ENCODE measurements at regions not wholly inside any gene's neighbourhood (a gene's known extent, or its start where the extent isn't known, plus 50 kb on each side); places are given as distances from the start of the nearest gene placed in this dataset.

DNA sequence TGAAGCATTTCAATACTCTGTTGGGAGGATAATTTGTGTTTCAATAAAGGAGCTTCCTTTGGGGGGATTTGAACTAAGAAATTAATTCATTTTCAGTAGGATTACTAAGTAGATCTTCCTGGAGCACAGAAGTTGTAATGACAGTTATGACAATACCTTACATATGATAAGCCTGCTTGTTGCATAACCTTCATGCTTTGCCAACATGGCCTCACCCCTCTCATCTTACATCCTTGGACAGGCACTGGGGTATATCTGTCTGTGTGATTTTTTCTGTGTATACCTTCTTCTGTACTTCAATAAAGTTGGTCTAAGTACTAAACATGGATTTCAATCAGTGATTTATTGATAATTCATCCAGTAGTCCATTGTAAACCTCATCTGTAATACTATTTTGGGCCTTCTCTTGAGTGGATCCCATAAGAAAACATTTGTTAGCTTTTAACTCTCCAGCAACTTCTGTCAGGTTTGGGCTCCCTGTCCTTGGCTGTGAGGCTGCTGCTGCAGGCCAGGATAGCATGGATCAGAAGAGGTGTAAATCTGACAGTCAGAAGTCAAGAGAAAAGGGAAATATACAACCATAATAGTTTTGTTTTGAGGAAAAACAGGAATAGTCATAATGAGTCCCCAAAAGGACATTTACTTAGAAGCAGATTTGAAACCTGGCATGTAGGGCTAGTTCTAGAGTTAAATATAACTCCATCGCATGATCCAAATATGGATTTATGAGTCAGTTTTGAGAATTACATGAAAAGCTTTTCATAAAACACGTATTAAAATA, 422.2 kb downstream of the KLF5 start:
- no peak for DNase-seq

DNA sequence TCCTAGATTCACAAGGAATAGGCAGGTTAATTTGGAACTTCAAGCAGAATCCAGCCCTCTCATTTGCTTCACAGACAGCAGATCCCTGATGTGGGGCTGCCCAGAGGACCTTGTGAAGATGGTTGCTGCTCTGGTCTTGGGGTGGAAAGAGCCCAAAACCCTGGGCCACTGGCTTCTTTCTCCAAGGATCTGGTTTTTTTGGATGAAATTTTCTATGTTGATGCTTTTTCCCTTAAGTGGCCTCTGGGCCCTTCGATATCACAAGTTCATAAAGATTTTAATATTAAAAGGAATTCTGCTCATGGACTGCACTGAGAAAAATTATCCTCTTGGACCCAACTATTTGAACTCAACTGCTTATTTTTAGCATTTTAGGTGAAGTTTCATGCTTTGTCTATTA, 421.1 kb downstream of the KLF5 start:
- DNase-seq: no peak

DNA sequence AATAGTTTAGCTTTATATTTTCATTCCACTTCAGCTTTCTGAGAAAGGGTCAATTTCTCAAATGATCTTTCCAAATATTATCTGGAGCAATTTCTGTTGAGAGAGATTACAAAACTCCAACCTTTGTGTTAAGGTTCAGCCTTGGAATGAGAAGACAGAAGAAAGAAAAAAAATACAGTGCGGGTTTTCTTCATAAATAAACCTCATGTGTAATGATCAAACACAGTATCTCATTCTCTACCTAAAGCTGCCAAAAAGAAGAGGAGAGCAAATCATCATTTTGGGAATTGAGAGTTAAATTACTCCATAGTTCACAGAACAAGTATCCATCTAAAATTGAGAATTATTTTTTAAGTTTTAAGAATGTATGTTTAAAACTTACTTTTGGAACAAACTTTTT, 420.5 kb downstream of the KLF5 start:
- no peak for DNase-seq

DNA sequence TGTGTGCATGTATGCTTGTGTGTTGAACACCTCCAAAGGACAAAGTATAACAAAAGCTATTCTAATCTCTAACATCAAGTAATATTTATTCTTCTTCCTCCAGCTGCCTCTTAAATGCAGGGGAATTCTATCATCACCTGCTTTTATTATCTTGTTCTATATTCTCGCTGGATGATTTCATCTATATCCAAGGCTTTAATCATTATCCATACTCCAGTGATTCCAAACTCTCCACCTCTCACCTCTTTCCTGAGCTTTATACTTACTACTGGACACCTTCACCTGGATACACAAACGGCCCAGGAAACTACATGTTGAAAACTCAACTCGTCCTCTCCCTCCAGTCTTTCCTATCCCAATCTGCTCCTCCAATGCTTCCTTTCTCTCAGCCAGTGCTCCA, 418.6 kb downstream of the KLF5 start:
- DNase-seq: no peak

DNA sequence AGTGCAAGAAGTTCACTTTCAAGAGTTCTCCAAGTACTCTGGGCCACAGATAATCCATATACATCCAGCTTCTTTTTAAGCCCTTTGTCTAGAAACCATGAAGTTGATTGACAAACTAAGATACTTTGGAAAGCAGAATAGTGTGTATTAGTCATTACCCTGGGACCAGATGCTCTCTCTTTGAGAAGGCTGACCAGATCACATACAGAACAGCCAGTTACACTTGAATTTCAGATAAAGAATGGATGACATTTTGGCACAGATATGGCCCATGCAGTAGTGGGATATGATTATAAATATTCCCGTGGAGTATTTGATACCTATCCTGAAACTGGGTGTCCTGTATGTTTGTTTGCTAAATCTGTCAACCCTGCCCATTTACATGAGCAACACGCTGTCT, 414.2 kb downstream of the KLF5 start:
- DNase-seq: no peak

GRCh38 chr13:73467125-73467524, 408.3 kb downstream of the KLF5 start:
- DNase-seq: no peak

DNA sequence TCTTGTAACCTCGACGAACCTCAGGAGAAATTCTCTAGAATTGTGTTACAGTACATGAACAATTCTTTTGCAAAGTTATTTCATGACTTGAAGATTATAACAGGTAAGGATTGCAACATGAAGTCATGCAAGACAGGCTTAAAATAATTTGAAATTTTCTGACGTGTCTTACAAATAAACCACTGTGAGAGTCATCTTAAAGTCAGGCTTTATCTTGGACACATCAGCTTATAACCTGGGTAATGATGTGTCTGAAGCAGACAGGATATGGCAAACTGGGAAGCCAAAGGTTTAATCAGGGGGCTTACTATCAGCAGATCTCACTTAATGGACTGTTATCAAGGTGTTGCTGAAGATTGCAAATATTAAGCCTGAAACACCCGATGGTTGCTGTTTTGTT, 407.8 kb downstream of the KLF5 start:
- no peak for DNase-seq

DNA sequence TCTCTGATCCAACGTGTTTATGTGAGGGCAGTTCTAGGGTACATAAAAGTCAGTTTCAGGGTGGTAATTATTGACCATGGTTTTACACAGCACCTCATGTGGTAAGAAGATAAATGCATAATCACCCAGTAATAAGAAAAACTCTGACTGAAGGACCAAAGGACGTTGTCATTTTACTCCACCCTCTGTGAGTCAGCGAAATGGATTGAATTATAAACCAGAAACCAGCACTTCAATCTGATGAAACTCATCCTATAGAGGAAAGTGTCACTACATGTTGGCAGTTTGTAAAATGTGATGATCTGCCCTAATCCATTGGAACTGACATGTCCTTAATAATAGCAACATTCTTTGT, 406.8 kb downstream of the KLF5 start:
- no peak for DNase-seq

- no peak for DNase-seq
Observed at GRCh38 chr13:73464758-73465616, 406.2 kb downstream of the KLF5 start.

DNA sequence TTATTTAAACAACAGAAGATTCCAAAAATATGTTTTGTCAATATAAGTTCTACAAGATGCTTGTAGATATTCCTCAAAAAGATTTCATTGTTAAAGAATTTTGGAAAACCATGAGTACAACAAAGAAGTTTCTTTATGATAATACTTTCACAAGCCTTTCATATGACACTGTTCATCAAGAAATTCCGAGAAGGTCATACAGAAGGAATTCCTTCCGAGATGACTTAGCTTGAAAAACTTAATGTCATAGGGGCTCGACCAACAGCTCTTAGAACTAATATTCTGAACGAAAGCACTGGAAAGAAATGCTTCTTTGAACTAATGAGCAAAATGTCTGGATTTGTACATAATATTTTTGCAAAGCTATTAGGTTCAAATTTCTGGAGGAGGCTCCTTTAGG, 403.4 kb downstream of the KLF5 start:
- DNase-seq: no peak

DNA sequence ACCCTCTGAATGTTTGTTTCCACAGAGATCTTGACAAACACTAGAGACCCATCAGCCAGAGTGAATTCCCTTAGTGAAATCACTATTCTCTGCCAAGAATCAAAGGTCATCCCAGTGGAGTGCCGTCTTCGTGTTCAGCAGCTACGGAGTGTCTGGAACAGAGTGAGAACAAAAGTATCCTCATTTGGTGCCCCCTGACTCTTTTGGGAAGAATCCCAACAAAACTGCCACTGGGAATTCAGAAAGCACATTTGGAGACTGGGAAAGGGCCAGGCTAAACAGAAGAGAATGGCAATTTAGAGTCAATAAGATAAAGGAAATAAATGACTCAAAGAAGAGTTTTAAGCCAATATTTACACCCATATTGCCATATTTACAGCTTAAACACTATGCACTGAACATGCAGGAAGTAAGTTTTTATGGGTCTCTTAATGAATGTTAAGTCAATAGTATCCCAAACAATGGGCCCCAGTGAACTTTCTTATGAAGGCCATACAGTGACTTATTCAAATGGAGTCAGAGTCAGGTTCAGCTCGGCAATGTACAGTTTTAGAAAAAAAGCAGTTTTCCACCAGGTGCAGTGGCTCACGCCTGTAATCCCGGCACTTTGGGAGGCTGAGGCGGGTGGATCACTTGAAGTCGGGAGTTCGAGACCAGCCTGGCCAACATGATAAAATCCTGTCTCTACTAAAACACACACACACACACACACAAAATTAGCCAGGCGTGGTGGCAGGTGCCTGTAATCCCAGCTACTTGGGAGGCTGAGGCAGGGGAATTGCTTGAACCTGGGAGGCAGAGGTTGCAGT, 392.6 kb downstream of the KLF5 start:
- DNase-seq: no peak

- no peak for DNase-seq
Observed at GRCh38 chr13:73450583-73450982, 391.8 kb downstream of the KLF5 start.

DNA sequence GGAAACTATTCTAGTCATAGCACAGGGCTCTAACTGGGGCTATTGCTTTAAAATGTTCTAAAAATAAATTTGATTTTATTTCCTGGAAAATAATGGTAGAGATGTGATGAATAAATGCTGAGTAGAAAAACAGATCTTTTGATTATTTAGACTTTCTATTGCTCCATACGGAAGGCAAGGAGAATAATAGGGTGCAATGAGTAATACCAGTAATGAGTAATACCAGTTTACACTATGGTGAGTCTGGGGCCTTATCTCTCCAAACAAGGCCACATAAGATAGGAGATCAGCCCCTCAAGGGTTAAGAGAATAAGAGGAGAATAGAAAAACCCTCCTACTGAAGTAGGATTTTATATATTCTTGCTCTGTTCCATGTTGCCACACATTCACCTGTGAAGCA, 390.4 kb downstream of the KLF5 start:
- no peak for DNase-seq

GRCh38 chr13:73440296-73440895, 381.6 kb downstream of the KLF5 start:
- no peak for DNase-seq

DNA sequence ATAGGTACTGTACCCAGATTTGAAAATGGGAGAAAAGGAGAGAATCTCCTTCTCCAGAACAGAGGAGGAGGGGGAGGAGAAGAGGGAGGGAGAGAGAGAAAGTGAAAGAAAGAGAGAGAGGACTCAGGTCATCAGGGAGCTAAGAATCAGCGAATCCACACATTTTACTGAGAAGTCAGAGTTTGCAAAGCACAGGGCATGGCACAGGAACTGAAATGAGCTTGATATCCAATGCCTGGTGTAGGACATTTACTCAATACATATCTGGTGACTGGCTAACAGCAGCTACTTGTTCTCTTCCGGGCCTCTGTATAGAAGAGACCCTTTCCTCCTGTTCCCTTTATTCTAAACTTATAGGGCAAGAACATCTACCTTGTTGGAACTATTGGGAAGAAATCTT, 375.1 kb downstream of the KLF5 start:
- DNase-seq: no peak

- no peak for DNase-seq
Observed at GRCh38 chr13:73433458-73433857, 374.7 kb downstream of the KLF5 start.

- no peak for DNase-seq
Observed at GRCh38 chr13:73429701-73430100, 370.9 kb downstream of the KLF5 start.

- no peak for DNase-seq
Observed at GRCh38 chr13:73428706-73429105, 369.9 kb downstream of the KLF5 start.

DNA sequence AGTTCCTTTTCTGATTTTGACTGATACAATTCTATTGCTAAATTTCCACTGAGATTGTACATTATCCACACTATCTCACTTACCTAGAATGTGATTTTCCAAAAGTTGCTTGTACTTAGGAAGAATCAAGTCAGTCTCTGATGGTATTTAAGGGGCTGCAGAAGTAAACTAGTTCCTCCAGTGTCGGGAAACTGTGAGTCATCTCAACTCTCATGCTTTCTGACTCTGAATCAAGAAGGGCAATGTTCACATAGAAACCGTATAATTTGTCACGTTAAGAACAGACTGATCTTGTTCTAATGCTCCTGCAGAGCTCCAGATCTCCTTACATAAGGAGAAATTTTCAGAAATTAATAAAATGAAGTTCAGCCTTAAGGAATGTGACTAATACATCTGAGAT, 369.3 kb downstream of the KLF5 start:
- DNase-seq: no peak

DNA sequence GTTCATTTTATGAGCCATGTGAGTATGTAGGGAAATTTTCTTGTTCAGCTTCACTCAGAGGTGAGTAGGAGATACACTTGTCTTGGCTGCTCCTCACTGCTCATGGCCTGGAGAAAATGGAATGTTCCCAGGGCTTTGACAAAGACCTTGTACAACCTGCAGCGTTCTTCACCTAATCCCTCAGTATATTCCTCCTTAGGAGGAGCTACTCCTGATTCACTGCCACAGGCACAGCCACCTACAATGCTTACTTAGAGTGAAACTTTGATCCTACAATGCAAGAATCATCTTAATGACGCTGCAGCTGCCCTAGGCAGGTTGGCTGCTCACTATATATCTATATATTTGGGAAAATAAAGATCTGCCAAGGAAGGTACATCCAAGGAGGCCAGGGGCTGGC, 364.2 kb downstream of the KLF5 start:
- no peak for DNase-seq

DNA sequence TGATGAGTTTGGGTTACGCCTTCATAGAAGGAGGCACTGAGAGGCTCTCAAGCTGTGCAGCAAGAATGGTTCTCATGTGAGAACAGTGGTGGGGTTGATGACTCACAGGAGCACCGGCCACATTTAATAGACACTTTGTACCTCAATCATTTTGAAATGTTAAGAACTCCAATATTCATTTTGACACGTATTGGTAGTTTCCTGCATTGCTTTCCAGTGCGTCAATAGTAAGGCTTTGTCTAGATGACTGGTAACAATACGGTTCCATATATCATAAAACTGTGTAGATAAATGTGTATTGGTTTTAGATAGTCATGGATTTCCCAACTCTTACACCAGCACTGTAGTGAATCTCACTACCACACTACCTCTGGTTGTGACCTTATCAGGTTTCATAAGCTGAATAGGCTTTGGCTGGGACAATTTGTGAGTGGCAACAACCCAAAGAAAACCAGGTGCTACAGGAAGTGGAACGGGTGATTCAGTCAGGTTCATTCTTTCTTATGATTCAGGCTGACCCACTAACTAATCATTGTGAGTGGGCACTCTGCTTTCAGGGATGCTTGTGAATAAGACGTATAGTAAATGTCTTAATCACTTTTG, 362.6 kb downstream of the KLF5 start:
- no peak for DNase-seq

GRCh38 chr13:73419186-73419585, 360.4 kb downstream of the KLF5 start:
- no peak for DNase-seq
